Adrenal gland (tissue), 9 donors: ENCODE measurements at regions not wholly inside any gene's neighbourhood (a gene's known extent, or its start where the extent isn't known, plus 50 kb on each side); places are given as distances from the start of the nearest gene placed in this dataset.

Source experiments
- DNase-seq, 7 donors: peaks; one replicate each; pipeline ENCODE4 v3.0.0-alpha.2; 2019 to 2020
- H3K27ac ChIP-seq, 5 donors: fragments of 200-600 bp; sonication (generic) in 4 of 5; 1 replicate in 3 of 5; 2 replicates in 2 of 5; pipeline versions ENCODE4 v1.5.1 to v1.8.0; 2016 to 2020; ENCODE audit warnings: mild to moderate bottlenecking in 1 of 5
- H3K27me3 ChIP-seq: fragments of 200-600 bp; 2 replicates; pipeline ENCODE4 v1.8.0; 2021
- H3K36me3 ChIP-seq, 2 donors: fragments of 200-600 bp; replicated peaks in 1 of 2; 1 replicate in 1 of 2; 2 replicates in 1 of 2; pipeline versions ENCODE4 v1.5.1 to v1.8.0; 2018 to 2022
- H3K4me1 ChIP-seq, 2 donors: fragments of 200-600 bp; replicated peaks in 1 of 2; 1 replicate in 1 of 2; 2 replicates in 1 of 2; pipeline versions ENCODE4 v1.5.1 to v1.8.0; 2018 to 2021
- H3K4me3 ChIP-seq, 4 donors: fragments of 200-600 bp; sonication (generic) in 3 of 4; one replicate each; pipeline ENCODE4 v1.5.1; 2016 to 2018
- H3K9me3 ChIP-seq, 3 donors: fragments of 200-600 bp; sonication (generic) in 1 of 3; replicated peaks in 1 of 3; 1 replicate in 2 of 3; 2 replicates in 1 of 3; pipeline versions ENCODE4 v1.5.1 to v1.8.0; 2016 to 2021
- POLR2A ChIP-seq, 2 donors: fragments of 450-650 bp; IDR thresholded peaks; one replicate each; pipeline ENCODE4 v1.6.1; 2017; ENCODE audit warnings: antibody characterized with exemption in 2 of 2, mild to moderate bottlenecking in 2 of 2, moderate library complexity in 1 of 2
- WGBS, 4 donors: extraction: QIAGEN DNeasy Blood & Tissue Kit in 2 of 4; methylation state at CpG; one replicate each; pipeline versions ENCODE4 v1.1.5 to v1.1.7; 2013 to 2017; 5-methylcytosine and 5-hydroxymethylcytosine counted together
- intact Hi-C, 2 donors: fragments of 100-400 bp; cut with DNase I; formaldehyde crosslinking; loops; one replicate each; pipeline versions ENCODE4 v1.14.1 to v1.15.0; 2022 to 2023
- TF ChIP-seq, protein P1 (sequence below), 6 experiments: fragments of 450-650 bp in 4 of 6; fragments of 200-600 bp in 2 of 6; sonication (generic) in 1 of 6; IDR thresholded peaks; 1 replicate in 5 of 6; 2 replicates in 1 of 6; pipeline versions ENCODE4 v1.5.1 to v1.8.0; 2016 to 2021; ENCODE audit warnings: antibody characterized with exemption in 6 of 6, mild to moderate bottlenecking in 2 of 6, moderate library complexity in 1 of 6
- donor health status: healthy with polysubstance abuse.
- donor health status: Bipolar disorder and iron deficiency.
- donor health status: DM: yes; HTN: yes; CAD: no.
- donor health status: DM: no; HTN: no; CAD: no.
- donor health status: DM: no; HTN: no; CAD: no.

DNA sequence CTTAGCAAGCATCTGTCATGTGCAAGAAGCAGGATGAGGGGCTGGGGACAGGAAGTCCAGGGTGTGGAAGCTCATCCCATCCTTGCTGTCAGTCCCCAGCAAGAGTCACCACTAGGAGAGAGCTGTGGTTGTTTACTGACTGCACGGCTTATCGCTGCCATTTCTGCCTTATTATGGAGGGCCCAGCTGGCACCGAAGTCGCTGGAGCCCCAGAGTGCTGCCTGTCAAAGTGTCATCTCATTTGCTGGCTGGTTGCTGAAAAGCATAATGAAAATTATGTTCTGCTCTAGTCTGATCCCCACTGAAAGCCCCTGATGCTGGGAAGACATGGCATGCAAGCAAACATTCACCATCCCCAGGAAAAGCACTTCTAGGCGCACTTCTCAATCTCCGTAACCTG lies 642.7 kb downstream of the NPHP4 start:
- WGBS, 4 donors: 79 to 90% (median 85%) methylated on average over 4 to 6 of the region's 6 CpGs
- Histone ChIP-seq H3K27me3 (no peaks in the 10 kb centered on the region), H3K27ac (no peak overlapping the region), H3K36me3 (no peaks in the 10 kb centered on the region), H3K4me3 (no peak overlapping the region), H3K4me1 (no peaks in the 10 kb centered on the region), H3K9me3 (peaks cover 0 to 6% (median 0%) of the 10 kb centered on the region in 3 donors)
- intact Hi-C loops: no loop called here
- no peak for TF ChIP-seq POLR2A (IDR thresholded peaks at IDR 0.05)
- TF ChIP-seq, protein P1, sequence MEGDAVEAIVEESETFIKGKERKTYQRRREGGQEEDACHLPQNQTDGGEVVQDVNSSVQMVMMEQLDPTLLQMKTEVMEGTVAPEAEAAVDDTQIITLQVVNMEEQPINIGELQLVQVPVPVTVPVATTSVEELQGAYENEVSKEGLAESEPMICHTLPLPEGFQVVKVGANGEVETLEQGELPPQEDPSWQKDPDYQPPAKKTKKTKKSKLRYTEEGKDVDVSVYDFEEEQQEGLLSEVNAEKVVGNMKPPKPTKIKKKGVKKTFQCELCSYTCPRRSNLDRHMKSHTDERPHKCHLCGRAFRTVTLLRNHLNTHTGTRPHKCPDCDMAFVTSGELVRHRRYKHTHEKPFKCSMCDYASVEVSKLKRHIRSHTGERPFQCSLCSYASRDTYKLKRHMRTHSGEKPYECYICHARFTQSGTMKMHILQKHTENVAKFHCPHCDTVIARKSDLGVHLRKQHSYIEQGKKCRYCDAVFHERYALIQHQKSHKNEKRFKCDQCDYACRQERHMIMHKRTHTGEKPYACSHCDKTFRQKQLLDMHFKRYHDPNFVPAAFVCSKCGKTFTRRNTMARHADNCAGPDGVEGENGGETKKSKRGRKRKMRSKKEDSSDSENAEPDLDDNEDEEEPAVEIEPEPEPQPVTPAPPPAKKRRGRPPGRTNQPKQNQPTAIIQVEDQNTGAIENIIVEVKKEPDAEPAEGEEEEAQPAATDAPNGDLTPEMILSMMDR (IDR thresholded peaks at IDR 0.05): no peak
- no peak for DNase-seq

- Histone ChIP-seq H3K27me3 (no peaks in the 10 kb centered on the region), H3K4me1 (no peaks in the 10 kb centered on the region), H3K4me3 (no peak overlapping the region), H3K36me3 (no peaks in the 10 kb centered on the region), H3K27ac (no peak overlapping the region), H3K9me3 (peaks cover 0 to 3% (median 0%) of the 10 kb centered on the region in 3 donors)
- intact Hi-C loops: no loop called here
- DNase-seq: no peak
- TF ChIP-seq, protein P1 (IDR thresholded peaks at IDR 0.05): no peak
- TF ChIP-seq POLR2A (IDR thresholded peaks at IDR 0.05): no peak
- WGBS, 4 donors: 77 to 82% (median 80%) methylated on average over 15 of the region's 15 CpGs
These were observed 643.3 kb downstream of the NPHP4 start for GRCh38 chr1:5348732-5349465.

DNA sequence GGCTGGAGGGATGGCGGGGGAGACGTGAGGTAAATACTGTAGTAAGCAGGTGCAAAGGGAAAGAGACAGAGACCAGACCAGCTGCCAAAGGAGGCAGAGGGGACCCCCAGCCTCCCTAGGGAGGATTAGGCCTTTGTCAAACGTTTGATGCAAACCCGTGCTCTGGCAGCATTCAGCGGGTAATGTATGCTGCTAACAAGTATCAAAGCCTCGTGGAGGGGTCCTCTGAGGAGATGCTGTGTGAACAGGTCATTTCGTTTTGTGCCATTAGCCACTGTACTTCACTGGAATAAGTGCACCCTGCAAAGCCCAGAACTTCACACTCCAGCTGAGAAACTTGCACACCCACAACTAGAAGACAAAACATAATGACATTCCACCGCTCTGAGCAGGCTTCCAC lies 644.5 kb downstream of the NPHP4 start:
- 66 to 71% (median 68%) methylated on average over 7 to 8 of the region's 8 CpGs for WGBS, 4 donors
- no peaks in the 10 kb centered on the region for H3K27me3 ChIP-seq
- H3K4me1 ChIP-seq: no peaks in the 10 kb centered on the region
- intact Hi-C loops: no loop called here
- TF ChIP-seq, protein P1 (IDR thresholded peaks at IDR 0.05): no peak
- no peak for TF ChIP-seq POLR2A (IDR thresholded peaks at IDR 0.05)
- H3K9me3 ChIP-seq: no peaks in the 10 kb centered on the region
- no peaks in the 10 kb centered on the region for H3K36me3 ChIP-seq
- H3K4me3 ChIP-seq: no peak overlapping the region
- no peak for DNase-seq
- no peak overlapping the region for H3K27ac ChIP-seq

- WGBS, 4 donors: 68 to 81% (median 73%) methylated on average over 8 of the region's 8 CpGs
- TF ChIP-seq, protein P1 (IDR thresholded peaks at IDR 0.05): no peak
- TF ChIP-seq POLR2A (IDR thresholded peaks at IDR 0.05): no peak
- DNase-seq: no peak
These were observed 646.7 kb downstream of the NPHP4 start for GRCh38 chr1:5345556-5345955.

More at GRCh38 chr1:5345556-5345955, 646.7 kb downstream of the NPHP4 start:
- Histone ChIP-seq H3K27ac (no peak overlapping the region), H3K27me3 (no peaks in the 10 kb centered on the region), H3K36me3 (no peaks in the 10 kb centered on the region), H3K4me1 (no peaks in the 10 kb centered on the region), H3K4me3 (no peak overlapping the region), H3K9me3 (no peaks in the 10 kb centered on the region)
- intact Hi-C loops: no loop called here
